ENCODE measurements at regions not wholly inside any gene's neighbourhood (a gene's known extent, or its start where the extent isn't known, plus 50 kb on each side); places are given as distances from the start of the nearest gene placed in this dataset.

GRCh38 chr1:184900507-184900906 lies 73.8 kb downstream of the NIBAN1 start:
- TF ChIP-seq ZNF350 (tag by site-specific recombination; IDR thresholded peaks at IDR 0.05) (no peak), ZNF426 (tag by site-specific recombination; IDR thresholded peaks at IDR 0.05) (no peak), ZBTB48 (tag by site-specific recombination; IDR thresholded peaks at IDR 0.05) (no peak), ZNF362 (tag by site-specific recombination; IDR thresholded peaks at IDR 0.05) (no peak), ZNF473 (tag by site-specific recombination; IDR thresholded peaks at IDR 0.05) (no peak), CTCF (tag by site-specific recombination; IDR thresholded peaks at IDR 0.05) (no peak), ZNF302 (tag by site-specific recombination; IDR thresholded peaks at IDR 0.05; ENCODE audit: low read depth) (no peak), PBX3 (CRISPR knock-in tag; IDR thresholded peaks at IDR 0.05) (no peak), GLIS1 (tag by site-specific recombination; IDR thresholded peaks at IDR 0.05) (no peak)
